ENCODE measurements at regions not wholly inside any gene's neighbourhood (a gene's known extent, or its start where the extent isn't known, plus 50 kb on each side); places are given as distances from the start of the nearest gene placed in this dataset.

DNA sequence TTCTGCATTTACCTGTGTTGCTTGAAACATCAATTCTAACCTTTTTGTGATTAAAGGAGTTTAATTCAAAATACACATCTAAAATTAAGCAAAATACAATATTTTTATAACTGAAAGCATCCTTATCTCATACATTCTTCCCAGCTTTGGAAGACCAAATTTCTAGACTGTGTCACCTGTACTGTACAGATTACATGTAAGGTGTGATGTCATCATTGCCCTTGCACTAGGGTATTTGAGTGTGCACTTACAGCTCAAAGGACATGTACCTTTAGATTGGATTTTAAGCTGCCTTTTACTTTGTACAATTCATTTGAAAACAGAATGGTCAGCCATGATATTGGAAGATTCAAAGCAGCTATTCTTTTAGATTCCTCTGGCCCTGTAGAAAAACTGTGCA lies 932.8 kb upstream of the POU3F3 start:
- TF ChIP-seq, protein P1, sequence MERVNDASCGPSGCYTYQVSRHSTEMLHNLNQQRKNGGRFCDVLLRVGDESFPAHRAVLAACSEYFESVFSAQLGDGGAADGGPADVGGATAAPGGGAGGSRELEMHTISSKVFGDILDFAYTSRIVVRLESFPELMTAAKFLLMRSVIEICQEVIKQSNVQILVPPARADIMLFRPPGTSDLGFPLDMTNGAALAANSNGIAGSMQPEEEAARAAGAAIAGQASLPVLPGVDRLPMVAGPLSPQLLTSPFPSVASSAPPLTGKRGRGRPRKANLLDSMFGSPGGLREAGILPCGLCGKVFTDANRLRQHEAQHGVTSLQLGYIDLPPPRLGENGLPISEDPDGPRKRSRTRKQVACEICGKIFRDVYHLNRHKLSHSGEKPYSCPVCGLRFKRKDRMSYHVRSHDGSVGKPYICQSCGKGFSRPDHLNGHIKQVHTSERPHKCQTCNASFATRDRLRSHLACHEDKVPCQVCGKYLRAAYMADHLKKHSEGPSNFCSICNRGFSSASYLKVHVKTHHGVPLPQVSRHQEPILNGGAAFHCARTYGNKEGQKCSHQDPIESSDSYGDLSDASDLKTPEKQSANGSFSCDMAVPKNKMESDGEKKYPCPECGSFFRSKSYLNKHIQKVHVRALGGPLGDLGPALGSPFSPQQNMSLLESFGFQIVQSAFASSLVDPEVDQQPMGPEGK (CRISPR knock-in tag; IDR thresholded peaks at IDR 0.05; ENCODE audit: borderline replicate concordance) = no peak
- no peak for TF ChIP-seq TCF4 (CRISPR knock-in tag; IDR thresholded peaks at IDR 0.05; ENCODE audit: borderline replicate concordance)
- no peak for TF ChIP-seq GLIS3 (CRISPR knock-in tag; IDR thresholded peaks at IDR 0.05)
- no peak for TF ChIP-seq SNAI2 (CRISPR knock-in tag; IDR thresholded peaks at IDR 0.05)
- no peak for TF ChIP-seq BACH2 (CRISPR knock-in tag; IDR thresholded peaks at IDR 0.05; ENCODE audit: borderline replicate concordance)
- TF ChIP-seq CSDC2 (CRISPR knock-in tag; IDR thresholded peaks at IDR 0.05) = no peak
- TF ChIP-seq CREB5 (CRISPR knock-in tag; IDR thresholded peaks at IDR 0.05; ENCODE audit: low read depth) = no peak
- ATAC-seq = no peak

DNA sequence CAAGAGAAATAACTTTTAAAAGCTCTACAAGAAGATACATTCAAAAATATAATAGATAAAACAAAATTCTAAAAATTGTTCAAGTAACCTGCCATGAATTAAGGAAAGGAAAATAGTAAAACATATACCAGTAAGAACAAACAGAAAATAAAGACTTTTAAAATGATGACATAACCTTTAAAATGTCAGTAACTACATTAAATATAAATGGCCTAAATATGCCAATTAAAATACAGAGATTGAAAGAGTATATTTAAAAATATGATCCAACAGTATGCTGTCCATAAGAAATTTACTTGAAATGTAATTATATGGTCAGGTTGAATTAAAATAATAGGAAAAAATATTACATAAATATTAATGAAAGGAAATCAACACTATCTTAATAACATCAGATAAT lies 911.7 kb upstream of the POU3F3 start:
- TF ChIP-seq BACH2 (CRISPR knock-in tag; IDR thresholded peaks at IDR 0.05; ENCODE audit: borderline replicate concordance) (no peak), ZNF70 (CRISPR knock-in tag; IDR thresholded peaks at IDR 0.05) (no peak), CSRNP3 (CRISPR knock-in tag; IDR thresholded peaks at IDR 0.05) (no peak), SNAI2 (CRISPR knock-in tag; IDR thresholded peaks at IDR 0.05) (no peak), TCF4 (CRISPR knock-in tag; IDR thresholded peaks at IDR 0.05; ENCODE audit: borderline replicate concordance) (no peak), ARNTL (CRISPR knock-in tag; IDR thresholded peaks at IDR 0.05; ENCODE audit: borderline replicate concordance, low read depth) (no peak), CREB5 (CRISPR knock-in tag; IDR thresholded peaks at IDR 0.05; ENCODE audit: low read depth) (no peak), ZFP30 (CRISPR knock-in tag; IDR thresholded peaks at IDR 0.05) (no peak), PPARA (CRISPR knock-in tag; IDR thresholded peaks at IDR 0.05; ENCODE audit: borderline replicate concordance) (no peak), ZNF565 (CRISPR knock-in tag; conservative IDR thresholded peaks at IDR 0.05; ENCODE audit: low read depth) (no peak), RARB (CRISPR knock-in tag; IDR thresholded peaks at IDR 0.05) (no peak), ESRRG (CRISPR knock-in tag; IDR thresholded peaks at IDR 0.05) (no peak), GLIS3 (CRISPR knock-in tag; IDR thresholded peaks at IDR 0.05) (no peak), TOX (CRISPR knock-in tag; IDR thresholded peaks at IDR 0.05; ENCODE audit: borderline replicate concordance) (no peak), ISL1 (CRISPR knock-in tag; IDR thresholded peaks at IDR 0.05) (no peak)
- TF ChIP-seq, protein P2, sequence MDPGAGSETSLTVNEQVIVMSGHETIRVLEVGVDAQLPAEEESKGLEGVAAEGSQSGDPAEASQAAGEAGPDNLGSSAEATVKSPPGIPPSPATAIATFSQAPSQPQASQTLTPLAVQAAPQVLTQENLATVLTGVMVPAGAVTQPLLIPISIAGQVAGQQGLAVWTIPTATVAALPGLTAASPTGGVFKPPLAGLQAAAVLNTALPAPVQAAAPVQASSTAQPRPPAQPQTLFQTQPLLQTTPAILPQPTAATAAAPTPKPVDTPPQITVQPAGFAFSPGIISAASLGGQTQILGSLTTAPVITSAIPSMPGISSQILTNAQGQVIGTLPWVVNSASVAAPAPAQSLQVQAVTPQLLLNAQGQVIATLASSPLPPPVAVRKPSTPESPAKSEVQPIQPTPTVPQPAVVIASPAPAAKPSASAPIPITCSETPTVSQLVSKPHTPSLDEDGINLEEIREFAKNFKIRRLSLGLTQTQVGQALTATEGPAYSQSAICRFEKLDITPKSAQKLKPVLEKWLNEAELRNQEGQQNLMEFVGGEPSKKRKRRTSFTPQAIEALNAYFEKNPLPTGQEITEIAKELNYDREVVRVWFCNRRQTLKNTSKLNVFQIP (CRISPR knock-in tag; IDR thresholded peaks at IDR 0.05; ENCODE audit: borderline replicate concordance, low read depth) = no peak
- no peak for ATAC-seq

DNA sequence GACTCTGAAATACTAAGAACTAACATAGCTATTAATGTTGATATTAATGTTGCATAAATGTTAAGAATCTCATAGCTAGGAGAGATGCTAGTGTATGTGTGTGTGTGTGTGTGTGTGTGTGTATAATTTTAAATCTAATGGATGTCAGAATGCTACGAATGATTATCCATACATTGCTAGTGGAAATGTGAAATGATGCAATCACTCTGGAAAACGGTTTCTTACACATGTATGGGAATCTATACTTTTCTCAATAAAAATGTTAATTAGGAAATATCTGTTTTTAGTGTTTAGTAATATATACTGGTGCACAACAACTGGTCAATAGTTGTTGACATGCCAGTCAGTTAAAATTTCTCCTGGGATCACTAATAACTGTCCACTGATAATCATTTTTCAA lies 908.8 kb upstream of the POU3F3 start:
- ATAC-seq = no peak
- TF ChIP-seq TOX (CRISPR knock-in tag; IDR thresholded peaks at IDR 0.05; ENCODE audit: borderline replicate concordance) = no peak
- no peak for TF ChIP-seq CSDC2 (CRISPR knock-in tag; IDR thresholded peaks at IDR 0.05)
- TF ChIP-seq ARNTL (CRISPR knock-in tag; IDR thresholded peaks at IDR 0.05; ENCODE audit: borderline replicate concordance, low read depth) = no peak
- no peak for TF ChIP-seq TSHZ2 (CRISPR knock-in tag; IDR thresholded peaks at IDR 0.05)
- TF ChIP-seq SNAI2 (CRISPR knock-in tag; IDR thresholded peaks at IDR 0.05) = no peak
- TF ChIP-seq ZFP30 (CRISPR knock-in tag; IDR thresholded peaks at IDR 0.05) = no peak
- TF ChIP-seq ZNF565 (CRISPR knock-in tag; conservative IDR thresholded peaks at IDR 0.05; ENCODE audit: low read depth) = no peak
- no peak for TF ChIP-seq ESRRG (CRISPR knock-in tag; IDR thresholded peaks at IDR 0.05)
- TF ChIP-seq ZNF70 (CRISPR knock-in tag; IDR thresholded peaks at IDR 0.05) = no peak
- TF ChIP-seq BACH2 (CRISPR knock-in tag; IDR thresholded peaks at IDR 0.05; ENCODE audit: borderline replicate concordance) = no peak
- TF ChIP-seq ZFP3 (CRISPR knock-in tag; IDR thresholded peaks at IDR 0.05) = no peak
- TF ChIP-seq ZNF8 (CRISPR knock-in tag; IDR thresholded peaks at IDR 0.05) = no peak
- TF ChIP-seq RARB (CRISPR knock-in tag; IDR thresholded peaks at IDR 0.05) = no peak
- no peak for TF ChIP-seq GLIS3 (CRISPR knock-in tag; IDR thresholded peaks at IDR 0.05)
- no peak for TF ChIP-seq CSRNP3 (CRISPR knock-in tag; IDR thresholded peaks at IDR 0.05)
- no peak for TF ChIP-seq PPARA (CRISPR knock-in tag; IDR thresholded peaks at IDR 0.05; ENCODE audit: borderline replicate concordance)
- no peak for TF ChIP-seq CREB5 (CRISPR knock-in tag; IDR thresholded peaks at IDR 0.05; ENCODE audit: low read depth)

Data from SK-N-SH treated with all-trans-retinoic acid at 6 μM for 48 hours (cell line).